CD4-positive, alpha-beta T cell (primary cell): ENCODE measurements at regions not wholly inside any gene's neighbourhood (a gene's known extent, or its start where the extent isn't known, plus 50 kb on each side); places are given as distances from the start of the nearest gene placed in this dataset.

Experiments
- ATAC-seq: fragments of 200-7000 bp; cut with Tn5 transposase; one replicate; pipeline ENCODE4 v1.10.0; 2022; ENCODE audit warnings: mild to moderate bottlenecking; ENCODE audit not compliant: poor library complexity
- CTCF ChIA-PET: fragments of 350-600 bp; sonication (Branson Sonifier 250); formaldehyde crosslinking; loops from one replicate; lab custom pipeline; 2021; ENCODE audit warnings: antibody characterized with exemption, inconsistent platforms; lab: Charles Lee
- POLR2A ChIA-PET: fragments of 350-600 bp; sonication (Branson Sonifier 250); formaldehyde crosslinking; loops from one replicate; lab custom pipeline; 2021; ENCODE audit warnings: antibody characterized with exemption, inconsistent platforms; lab: Charles Lee
- DNase-seq, 14 experiments: peaks; one replicate each; pipeline ENCODE4 v3.0.0-alpha.2; 2013 to 2020; ENCODE audit warnings: mixed read lengths in 2 of 14
- H3K27ac ChIP-seq, 2 donors: one replicate each; pipeline versions ENCODE4 v1.5.1 to v1.7.0; 2013; ENCODE audit warnings: low read length in 2 of 2, low read depth in 1 of 2, mild to moderate bottlenecking in 1 of 2
- H3K27me3 ChIP-seq, 2 experiments: 1 replicate in 1 of 2; 2 replicates in 1 of 2; pipeline versions ENCODE4 v1.6.1 to v1.7.0; 2013; ENCODE audit warnings: low read length in 2 of 2, control low read depth in 1 of 2, mild to moderate bottlenecking in 1 of 2, moderate library complexity in 1 of 2; ENCODE audit not compliant: insufficient read depth in 2 of 2, control insufficient read depth in 1 of 2
- H3K36me3 ChIP-seq: one replicate; pipeline ENCODE4 v1.6.1; 2013; ENCODE audit warnings: low read length, control low read depth; ENCODE audit not compliant: insufficient read depth
- H3K4me1 ChIP-seq: one replicate; pipeline ENCODE4 v1.6.1; 2013; ENCODE audit warnings: low read length, control low read depth; ENCODE audit not compliant: insufficient read depth
- H3K4me3 ChIP-seq: one replicate; pipeline ENCODE4 v1.5.1; 2013; ENCODE audit warnings: mild to moderate bottlenecking, low read length, moderate library complexity
- H3K9me3 ChIP-seq, 2 experiments: 1 replicate in 1 of 2; 2 replicates in 1 of 2; pipeline versions ENCODE4 v1.6.1 to v1.7.0; 2013; ENCODE audit warnings: low read length in 2 of 2, mild to moderate bottlenecking in 2 of 2, control low read depth in 1 of 2, moderate library complexity in 1 of 2; ENCODE audit not compliant: control insufficient read depth in 1 of 2, insufficient read depth in 1 of 2
- H3K27ac Mint-ChIP-seq: one replicate; pipeline ENCODE4 v1.8.0; 2020; ENCODE audit warnings: mixed read lengths
- H3K27me3 Mint-ChIP-seq: one replicate; pipeline ENCODE4 v1.8.0; 2021; ENCODE audit warnings: mixed read lengths
- H3K36me3 Mint-ChIP-seq: one replicate; pipeline ENCODE4 v1.8.0; 2021; ENCODE audit warnings: low read depth, mixed read lengths
- H3K4me1 Mint-ChIP-seq: one replicate; pipeline ENCODE4 v1.8.0; 2021; ENCODE audit warnings: low read depth, mixed read lengths
- H3K4me3 Mint-ChIP-seq: one replicate; pipeline ENCODE4 v1.8.0; 2020; ENCODE audit warnings: mild to moderate bottlenecking, mixed read lengths
- H3K9me3 Mint-ChIP-seq: one replicate; pipeline ENCODE4 v1.8.0; 2020; ENCODE audit warnings: mixed read lengths
- intact Hi-C, 2 experiments: fragments of 100-400 bp; cut with DNase I in 1 of 2; cut with micrococcal nuclease in 1 of 2; formaldehyde crosslinking; loops; one replicate each; pipeline versions ENCODE4 v1.15.1 to v1.9.0; 2023 to 2025; cut with DNase I, micrococcal nuclease
- TF ChIP-seq, protein P1 (sequence below): fragments of 200-600 bp; IDR thresholded peaks from one replicate; pipeline ENCODE4 v1.8.0; 2022; ENCODE audit warnings: antibody characterized with exemption, mild to moderate bottlenecking

DNA sequence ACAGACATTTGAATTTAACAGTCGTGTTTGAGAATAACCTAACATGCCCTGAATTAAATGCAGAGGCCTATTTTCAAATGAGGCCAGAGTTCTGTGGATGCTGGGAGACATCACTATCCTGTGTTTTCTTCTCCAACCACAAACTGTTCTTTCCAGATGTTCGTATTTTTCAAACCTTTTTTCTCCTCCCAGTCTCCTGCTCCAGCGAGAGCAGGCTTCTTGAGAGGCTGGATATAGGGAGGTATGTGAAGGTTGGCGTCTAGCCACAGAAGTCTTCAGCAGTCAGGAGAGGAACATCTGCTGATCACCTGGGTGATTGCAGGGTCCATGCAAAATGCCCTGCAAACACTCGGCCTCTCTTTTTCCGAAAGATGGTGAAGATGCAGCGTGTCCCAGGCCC, 126.3 kb downstream of the C11orf91 start:
- Histone ChIP-seq H3K9me3 (peaks cover 0 to 7% of the 10 kb centered on the region in 2 experiments), H3K36me3 (no peaks in the 10 kb centered on the region), H3K27me3 (peaks cover 3 to 9% of the 10 kb centered on the region in 2 experiments), H3K27ac (no peak overlapping the region), H3K4me1 (no peaks in the 10 kb centered on the region), H3K4me3 (no peak overlapping the region)
- peaks cover 5% of the 10 kb centered on the region for H3K27me3 Mint-ChIP-seq
- H3K4me1 Mint-ChIP-seq: no peaks in the 10 kb centered on the region
- ChIA-PET CTCF (interaction anchor here (1.0 kb wide), 1 partner anchor 11 kb away, joined by 3 read pairs; no protein-coding TSS in a partner anchor), POLR2A (no interaction called here)
- ATAC-seq: no peak
- no peak overlapping the region for H3K27ac Mint-ChIP-seq
- H3K4me3 Mint-ChIP-seq: no peak overlapping the region
- DNase-seq: no peak
- intact Hi-C loops: no loop called here
- no peaks in the 10 kb centered on the region for H3K9me3 Mint-ChIP-seq
- H3K36me3 Mint-ChIP-seq: no peaks in the 10 kb centered on the region
- TF ChIP-seq, protein P1, sequence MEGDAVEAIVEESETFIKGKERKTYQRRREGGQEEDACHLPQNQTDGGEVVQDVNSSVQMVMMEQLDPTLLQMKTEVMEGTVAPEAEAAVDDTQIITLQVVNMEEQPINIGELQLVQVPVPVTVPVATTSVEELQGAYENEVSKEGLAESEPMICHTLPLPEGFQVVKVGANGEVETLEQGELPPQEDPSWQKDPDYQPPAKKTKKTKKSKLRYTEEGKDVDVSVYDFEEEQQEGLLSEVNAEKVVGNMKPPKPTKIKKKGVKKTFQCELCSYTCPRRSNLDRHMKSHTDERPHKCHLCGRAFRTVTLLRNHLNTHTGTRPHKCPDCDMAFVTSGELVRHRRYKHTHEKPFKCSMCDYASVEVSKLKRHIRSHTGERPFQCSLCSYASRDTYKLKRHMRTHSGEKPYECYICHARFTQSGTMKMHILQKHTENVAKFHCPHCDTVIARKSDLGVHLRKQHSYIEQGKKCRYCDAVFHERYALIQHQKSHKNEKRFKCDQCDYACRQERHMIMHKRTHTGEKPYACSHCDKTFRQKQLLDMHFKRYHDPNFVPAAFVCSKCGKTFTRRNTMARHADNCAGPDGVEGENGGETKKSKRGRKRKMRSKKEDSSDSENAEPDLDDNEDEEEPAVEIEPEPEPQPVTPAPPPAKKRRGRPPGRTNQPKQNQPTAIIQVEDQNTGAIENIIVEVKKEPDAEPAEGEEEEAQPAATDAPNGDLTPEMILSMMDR: no peak

DNA sequence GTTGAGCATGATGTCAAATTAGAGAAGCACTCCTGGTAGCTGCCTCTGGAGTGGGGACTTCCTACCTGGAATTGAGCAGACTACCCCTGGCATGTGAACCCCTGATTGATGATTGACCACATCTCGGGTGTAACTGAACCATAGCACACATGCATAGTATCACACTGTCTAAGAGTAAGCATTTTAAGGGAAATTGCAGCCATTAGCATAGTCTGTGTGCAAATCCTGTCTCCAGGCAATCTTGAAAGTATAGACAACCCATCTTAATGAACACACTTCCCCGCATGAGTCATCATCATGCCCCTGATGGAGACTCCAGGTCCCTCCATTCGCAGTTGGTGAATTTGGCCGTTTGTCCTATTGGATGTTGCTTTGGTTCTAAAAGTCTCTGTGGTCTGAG, 131.3 kb downstream of the C11orf91 start:
- ChIA-PET POLR2A (no interaction called here), CTCF (no interaction called here)
- H3K27me3 ChIP-seq: peaks cover 0 to 11% of the 10 kb centered on the region in 2 experiments
- TF ChIP-seq, protein P1: no peak
- H3K9me3 Mint-ChIP-seq: no peaks in the 10 kb centered on the region
- H3K4me3 ChIP-seq: no peak overlapping the region
- H3K4me3 Mint-ChIP-seq: no peak overlapping the region
- intact Hi-C loops: no loop called here
- H3K9me3 ChIP-seq: peaks cover 0 to 7% of the 10 kb centered on the region in 2 experiments
- no peaks in the 10 kb centered on the region for H3K36me3 Mint-ChIP-seq
- DNase-seq: no peak
- ATAC-seq: no peak
- no peaks in the 10 kb centered on the region for H3K4me1 Mint-ChIP-seq
- H3K27ac ChIP-seq: no peak overlapping the region
- H3K27ac Mint-ChIP-seq: no peak overlapping the region
- H3K36me3 ChIP-seq: no peaks in the 10 kb centered on the region
- peaks cover 5% of the 10 kb centered on the region for H3K27me3 Mint-ChIP-seq
- no peaks in the 10 kb centered on the region for H3K4me1 ChIP-seq

DNA sequence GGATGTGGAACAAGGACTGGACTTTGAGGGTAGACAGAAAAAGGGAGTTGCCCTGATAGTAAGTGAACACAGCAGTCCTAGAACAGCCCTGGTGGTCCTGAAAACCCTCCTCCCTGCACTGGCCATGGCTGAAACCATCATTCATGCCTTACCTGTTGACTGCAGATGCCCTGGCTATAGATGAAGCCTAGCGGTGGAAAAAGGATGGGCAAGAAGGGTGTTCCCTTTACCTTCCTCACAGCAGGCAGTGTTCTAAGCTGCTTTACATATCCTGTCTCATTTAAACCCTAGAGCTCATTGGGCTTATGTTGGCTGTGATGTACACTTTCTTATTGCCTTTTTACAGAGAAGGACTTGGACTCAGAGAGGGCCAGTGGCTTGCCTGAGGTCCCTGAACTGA, 133.6 kb downstream of the C11orf91 start:
- no peak overlapping the region for H3K27ac Mint-ChIP-seq
- H3K4me1 Mint-ChIP-seq: no peaks in the 10 kb centered on the region
- no peaks in the 10 kb centered on the region for H3K36me3 Mint-ChIP-seq
- ATAC-seq (no peak), DNase-seq (no peak)
- H3K36me3 ChIP-seq: no peaks in the 10 kb centered on the region
- no peaks in the 10 kb centered on the region for H3K9me3 Mint-ChIP-seq
- no peak overlapping the region for H3K4me3 Mint-ChIP-seq
- H3K27me3 ChIP-seq: peaks cover 0 to 11% of the 10 kb centered on the region in 2 experiments
- intact Hi-C loops: no loop called here
- H3K27me3 Mint-ChIP-seq: peaks cover 5% of the 10 kb centered on the region
- H3K4me3 ChIP-seq: no peak overlapping the region
- no peaks in the 10 kb centered on the region for H3K9me3 ChIP-seq
- ChIA-PET POLR2A (no interaction called here), CTCF (no interaction called here)
- TF ChIP-seq, protein P1: no peak
- H3K4me1 ChIP-seq: no peaks in the 10 kb centered on the region
- no peak overlapping the region for H3K27ac ChIP-seq
